ENCODE measurements at regions not wholly inside any gene's neighbourhood (a gene's known extent, or its start where the extent isn't known, plus 50 kb on each side); places are given as distances from the start of the nearest gene placed in this dataset.

GRCh38 chr7:19623676-19624075, 85.2 kb downstream of the POLR1F start:
- in situ Hi-C loops (cut with HindIII; ENCODE audit: low pct_unique_long_range_greater_than_20kb, low sequenced_read_pairs), result no loop called here
- no peak for DNase-seq (ENCODE audit: low read depth)

- in situ Hi-C loops (cut with HindIII; ENCODE audit: low pct_unique_long_range_greater_than_20kb, low sequenced_read_pairs), result no loop called here
Observed at GRCh38 chr7:19621740-19622139, 87.1 kb downstream of the POLR1F start.

GRCh38 chr7:19620470-19620869, 88.4 kb downstream of the POLR1F start:
- DNase-seq (ENCODE audit: low read depth), result no peak
- in situ Hi-C loops (cut with HindIII; ENCODE audit: low pct_unique_long_range_greater_than_20kb, low sequenced_read_pairs), result no loop called here

More at GRCh38 chr7:19621740-19622139, 87.1 kb downstream of the POLR1F start:
- DNase-seq (ENCODE audit: low read depth), result peak; percentile 14

GRCh38 chr7:19619122-19619521, 89.7 kb downstream of the POLR1F start:
- DNase-seq (ENCODE audit: low read depth), result no peak
- in situ Hi-C loops (cut with HindIII; ENCODE audit: low pct_unique_long_range_greater_than_20kb, low sequenced_read_pairs), result no loop called here

GRCh38 chr7:19617901-19618300, 90.9 kb downstream of the POLR1F start:
- DNase-seq (ENCODE audit: low read depth), result no peak
- in situ Hi-C loops (cut with HindIII; ENCODE audit: low pct_unique_long_range_greater_than_20kb, low sequenced_read_pairs), result no loop called here

GRCh38 chr7:19610194-19610943, 98.5 kb downstream of the POLR1F start:
- DNase-seq (ENCODE audit: low read depth), result no peak
- in situ Hi-C loops (cut with HindIII; ENCODE audit: low pct_unique_long_range_greater_than_20kb, low sequenced_read_pairs), result no loop called here

- DNase-seq (ENCODE audit: low read depth), result no peak
- in situ Hi-C loops (cut with HindIII; ENCODE audit: low pct_unique_long_range_greater_than_20kb, low sequenced_read_pairs), result no loop called here
Observed at GRCh38 chr7:19589446-19589845, 119.4 kb downstream of the POLR1F start.

- DNase-seq (ENCODE audit: low read depth), result no peak
- in situ Hi-C loops (cut with HindIII; ENCODE audit: low pct_unique_long_range_greater_than_20kb, low sequenced_read_pairs), result no loop called here
Observed at GRCh38 chr7:19587291-19587690, 121.5 kb downstream of the POLR1F start.

- in situ Hi-C loops (cut with HindIII; ENCODE audit: low pct_unique_long_range_greater_than_20kb, low sequenced_read_pairs), result no loop called here
- DNase-seq (ENCODE audit: low read depth), result no peak
Observed at GRCh38 chr7:19585761-19586160, 123.1 kb downstream of the POLR1F start.

GRCh38 chr7:19575909-19576557, 132.8 kb downstream of the POLR1F start:
- in situ Hi-C loops (cut with HindIII; ENCODE audit: low pct_unique_long_range_greater_than_20kb, low sequenced_read_pairs), result no loop called here
- no peak for DNase-seq (ENCODE audit: low read depth)

GRCh38 chr7:19574131-19574530, 134.7 kb downstream of the POLR1F start:
- in situ Hi-C loops (cut with HindIII; ENCODE audit: low pct_unique_long_range_greater_than_20kb, low sequenced_read_pairs), result no loop called here
- DNase-seq (ENCODE audit: low read depth), result no peak

- in situ Hi-C loops (cut with HindIII; ENCODE audit: low pct_unique_long_range_greater_than_20kb, low sequenced_read_pairs), result no loop called here
- no peak for DNase-seq (ENCODE audit: low read depth)
Observed at GRCh38 chr7:19572566-19572965, 136.3 kb downstream of the POLR1F start.

- in situ Hi-C loops (cut with HindIII; ENCODE audit: low pct_unique_long_range_greater_than_20kb, low sequenced_read_pairs), result no loop called here
- DNase-seq (ENCODE audit: low read depth), result no peak
Observed at GRCh38 chr7:19567011-19567410, 141.8 kb downstream of the POLR1F start.

- no peak for DNase-seq (ENCODE audit: low read depth)
- in situ Hi-C loops (cut with HindIII; ENCODE audit: low pct_unique_long_range_greater_than_20kb, low sequenced_read_pairs), result no loop called here
Observed at GRCh38 chr7:19565602-19566001, 143.2 kb downstream of the POLR1F start.

- in situ Hi-C loops (cut with HindIII; ENCODE audit: low pct_unique_long_range_greater_than_20kb, low sequenced_read_pairs), result no loop called here
- no peak for DNase-seq (ENCODE audit: low read depth)
Observed at GRCh38 chr7:19561121-19561805, 147.6 kb downstream of the POLR1F start.

GRCh38 chr7:19560111-19560883, 148.5 kb downstream of the POLR1F start:
- DNase-seq (ENCODE audit: low read depth), result peak; percentile 53
- in situ Hi-C loops (cut with HindIII; ENCODE audit: low pct_unique_long_range_greater_than_20kb, low sequenced_read_pairs), result no loop called here

- no peak for DNase-seq (ENCODE audit: low read depth)
- in situ Hi-C loops (cut with HindIII; ENCODE audit: low pct_unique_long_range_greater_than_20kb, low sequenced_read_pairs), result no loop called here
Observed at GRCh38 chr7:19558527-19558926, 150.3 kb downstream of the POLR1F start.

GRCh38 chr7:19557726-19558465, 150.9 kb downstream of the POLR1F start:
- no peak for DNase-seq (ENCODE audit: low read depth)
- in situ Hi-C loops (cut with HindIII; ENCODE audit: low pct_unique_long_range_greater_than_20kb, low sequenced_read_pairs), result no loop called here
